Mesendoderm (in vitro differentiated cells): ENCODE measurements at regions not wholly inside any gene's neighbourhood (a gene's known extent, or its start where the extent isn't known, plus 50 kb on each side); places are given as distances from the start of the nearest gene placed in this dataset.
A peak's percentile ranks its signal among the peaks of the same experiment; 100 is the strongest.

ENCODE experiments used
- DNase-seq: peaks from one replicate; pipeline ENCODE4 v3.0.0; 2013
- H2AK5ac ChIP-seq: 2 replicates; pipeline ENCODE4 v1.6.1; 2013; ENCODE audit warnings: low read length, inconsistent platforms
- H2BK120ac ChIP-seq: 2 replicates; pipeline ENCODE4 v1.6.1; 2013; ENCODE audit warnings: low read depth, mild to moderate bottlenecking, low read length, moderate library complexity, mixed read lengths
- H2BK15ac ChIP-seq: replicated peaks from 2 replicates; pipeline ENCODE4 v1.6.1; 2013; ENCODE audit warnings: low read depth, mild to moderate bottlenecking, moderate library complexity
- H2BK5ac ChIP-seq: 2 replicates; pipeline ENCODE4 v1.6.1; 2013; ENCODE audit warnings: low read length, inconsistent platforms
- H3K18ac ChIP-seq: 2 replicates; pipeline ENCODE4 v1.6.1; 2013; ENCODE audit warnings: mild to moderate bottlenecking, low read length, mixed read lengths
- H3K23ac ChIP-seq: one replicate; pipeline ENCODE4 v1.6.1; 2013; ENCODE audit warnings: low read length
- H3K27ac ChIP-seq: 2 replicates; pipeline ENCODE4 v1.5.1; 2013; ENCODE audit warnings: low read depth, mild to moderate bottlenecking, inconsistent platforms, low read length, moderate library complexity
- H3K27me3 ChIP-seq: 2 replicates; pipeline ENCODE4 v1.6.1; 2013; ENCODE audit warnings: low read length, control low read depth, mild to moderate bottlenecking, inconsistent platforms; ENCODE audit not compliant: insufficient read depth, poor library complexity
- H3K36me3 ChIP-seq: 2 replicates; pipeline ENCODE4 v1.6.1; 2013; ENCODE audit warnings: low read length, inconsistent platforms; ENCODE audit not compliant: control insufficient read depth, insufficient read depth
- H3K4ac ChIP-seq: one replicate; pipeline ENCODE4 v1.6.1; 2013; ENCODE audit warnings: low read depth, mild to moderate bottlenecking, low read length, moderate library complexity
- H3K4me1 ChIP-seq: 2 replicates; pipeline ENCODE4 v1.6.1; 2013; ENCODE audit warnings: low read depth, low read length, inconsistent platforms; ENCODE audit not compliant: control insufficient read depth
- H3K4me2 ChIP-seq: 2 replicates; pipeline ENCODE4 v1.6.1; 2013; ENCODE audit warnings: low read length
- H3K4me3 ChIP-seq: 2 replicates; pipeline ENCODE4 v1.5.1; 2013; ENCODE audit warnings: mild to moderate bottlenecking, low read length
- H3K56ac ChIP-seq: one replicate; pipeline ENCODE4 v1.6.1; 2013; ENCODE audit warnings: low read length
- H3K79me1 ChIP-seq: 2 replicates; pipeline ENCODE4 v1.6.1; 2013; ENCODE audit warnings: low read length, inconsistent platforms
- H3K79me2 ChIP-seq: 2 replicates; pipeline ENCODE4 v1.6.1; 2013; ENCODE audit warnings: mild to moderate bottlenecking, low read length; ENCODE audit not compliant: control insufficient read depth, insufficient read depth
- H3K9ac ChIP-seq: 2 replicates; pipeline ENCODE4 v1.6.1; 2013; ENCODE audit warnings: low read length, inconsistent platforms
- H4K5ac ChIP-seq: one replicate; pipeline ENCODE4 v1.6.1; 2013; ENCODE audit warnings: low read length
- H4K8ac ChIP-seq: one replicate; pipeline ENCODE4 v1.6.1; 2013; ENCODE audit warnings: low read depth, mild to moderate bottlenecking, control low read depth, low read length, moderate library complexity
- WGBS: extraction: QIAGEN DNeasy Blood & Tissue Kit; methylation state at CpG from one replicate; pipeline ENCODE4 v1.1.7; 2013; ENCODE audit warnings: low lambda C conversion rate, missing lambda C conversion rate; ENCODE audit not compliant: insufficient coverage; ENCODE audit errors: extremely low coverage; 5-methylcytosine and 5-hydroxymethylcytosine counted together

GRCh38 chr5:52255308-52255707, 532.4 kb upstream of the ITGA1 start:
- Histone ChIP-seq H2AK5ac (no peak overlapping the region), H4K5ac (no peak overlapping the region)
- DNase-seq, result no peak

GRCh38 chr5:52262844-52263243, 524.9 kb upstream of the ITGA1 start:
- WGBS, result no CpG with 5 or more reads among the region's 3 CpGs
- Histone ChIP-seq H3K4me3 (no peak overlapping the region), H3K9ac (no peak overlapping the region), H3K4me2 (no peak overlapping the region), H3K79me2 (no peaks in the 10 kb centered on the region), H3K79me1 (no peaks in the 10 kb centered on the region), H3K18ac (no peak overlapping the region), H3K36me3 (no peaks in the 10 kb centered on the region), H3K4ac (no peak overlapping the region), H2BK15ac (no peak overlapping the region), H3K27me3 (no peaks in the 10 kb centered on the region), H4K5ac (no peak overlapping the region), H3K56ac (no peak overlapping the region), H2BK5ac (no peak overlapping the region), H2AK5ac (no peak overlapping the region), H3K23ac (no peak overlapping the region), H2BK120ac (no peak overlapping the region), H4K8ac (no peak overlapping the region), H3K27ac (no peak overlapping the region), H3K4me1 (no peaks in the 10 kb centered on the region)
- DNase-seq, result no peak

More at GRCh38 chr5:52255308-52255707, 532.4 kb upstream of the ITGA1 start:
- Histone ChIP-seq H3K4me3 (no peak overlapping the region), H3K4me2 (no peak overlapping the region), H3K18ac (no peak overlapping the region), H3K36me3 (no peaks in the 10 kb centered on the region), H2BK15ac (no peak overlapping the region), H3K9ac (no peak overlapping the region), H3K4me1 (no peaks in the 10 kb centered on the region), H3K79me2 (no peaks in the 10 kb centered on the region), H3K56ac (no peak overlapping the region), H3K79me1 (no peaks in the 10 kb centered on the region), H3K23ac (no peak overlapping the region), H2BK5ac (no peak overlapping the region), H2BK120ac (no peak overlapping the region), H3K4ac (no peak overlapping the region), H4K8ac (no peak overlapping the region), H3K27me3 (no peaks in the 10 kb centered on the region), H3K27ac (no peak overlapping the region)
- WGBS, result no CpG with 5 or more reads among the region's 4 CpGs

GRCh38 chr5:52269401-52269800, 518.3 kb upstream of the ITGA1 start:
- Histone ChIP-seq H4K8ac (no peak overlapping the region), H4K5ac (no peak overlapping the region), H3K27me3 (no peaks in the 10 kb centered on the region), H3K4me2 (no peak overlapping the region), H2AK5ac (no peak overlapping the region), H2BK15ac (no peak overlapping the region), H3K36me3 (no peaks in the 10 kb centered on the region), H3K27ac (no peak overlapping the region), H3K79me2 (no peaks in the 10 kb centered on the region), H3K56ac (no peak overlapping the region), H3K4ac (no peak overlapping the region), H3K4me1 (no peaks in the 10 kb centered on the region), H3K18ac (no peak overlapping the region), H3K4me3 (no peak overlapping the region), H2BK5ac (no peak overlapping the region), H3K23ac (no peak overlapping the region), H3K79me1 (no peaks in the 10 kb centered on the region), H3K9ac (no peak overlapping the region), H2BK120ac (no peak overlapping the region)
- WGBS, result no CpG with 5 or more reads among the region's 1 CpG
- DNase-seq, result no peak

GRCh38 chr5:52269859-52270258, 517.9 kb upstream of the ITGA1 start:
- H3K27me3 ChIP-seq, result no peaks in the 10 kb centered on the region

GRCh38 chr5:52275639-52276038, 512.1 kb upstream of the ITGA1 start:
- H2BK5ac ChIP-seq, result no peak overlapping the region
- no peak overlapping the region for H4K5ac ChIP-seq

More at GRCh38 chr5:52269859-52270258, 517.9 kb upstream of the ITGA1 start:
- Histone ChIP-seq H2BK15ac (no peak overlapping the region), H2AK5ac (no peak overlapping the region), H3K23ac (no peak overlapping the region), H2BK120ac (no peak overlapping the region), H3K18ac (no peak overlapping the region), H3K79me1 (no peaks in the 10 kb centered on the region), H3K4ac (no peak overlapping the region), H3K9ac (no peak overlapping the region), H3K27ac (no peak overlapping the region), H4K8ac (no peak overlapping the region), H2BK5ac (no peak overlapping the region), H3K4me1 (no peaks in the 10 kb centered on the region), H3K79me2 (no peaks in the 10 kb centered on the region), H4K5ac (no peak overlapping the region), H3K4me3 (no peak overlapping the region), H3K36me3 (no peaks in the 10 kb centered on the region), H3K56ac (no peak overlapping the region), H3K4me2 (no peak overlapping the region)
- DNase-seq, result peak; percentile 4
- WGBS, result no CpG with 5 or more reads among the region's 4 CpGs

GRCh38 chr5:52277101-52277500, 510.6 kb upstream of the ITGA1 start:
- no peak overlapping the region for H3K4ac ChIP-seq
- H3K18ac ChIP-seq, result no peak overlapping the region
- H2BK5ac ChIP-seq, result no peak overlapping the region
- peak; percentile 70 for DNase-seq
- no peak overlapping the region for H4K8ac ChIP-seq
- H2BK120ac ChIP-seq, result no peak overlapping the region
- no peak overlapping the region for H3K4me3 ChIP-seq
- H4K5ac ChIP-seq, result no peak overlapping the region
- no peak overlapping the region for H2BK15ac ChIP-seq
- no peaks in the 10 kb centered on the region for H3K79me2 ChIP-seq
- H3K79me1 ChIP-seq, result no peaks in the 10 kb centered on the region
- H3K36me3 ChIP-seq, result no peaks in the 10 kb centered on the region
- no peak overlapping the region for H3K4me2 ChIP-seq
- no peak overlapping the region for H2AK5ac ChIP-seq
- H3K4me1 ChIP-seq, result no peaks in the 10 kb centered on the region
- no peak overlapping the region for H3K27ac ChIP-seq
- H3K56ac ChIP-seq, result no peak overlapping the region
- WGBS, result no CpG with 5 or more reads among the region's 2 CpGs
- no peak overlapping the region for H3K9ac ChIP-seq
- no peaks in the 10 kb centered on the region for H3K27me3 ChIP-seq
- no peak overlapping the region for H3K23ac ChIP-seq

More at GRCh38 chr5:52275639-52276038, 512.1 kb upstream of the ITGA1 start:
- Histone ChIP-seq H2AK5ac (no peak overlapping the region), H3K23ac (no peak overlapping the region), H3K18ac (no peak overlapping the region), H3K4me3 (no peak overlapping the region), H3K79me2 (no peaks in the 10 kb centered on the region), H3K27ac (no peak overlapping the region), H3K36me3 (no peaks in the 10 kb centered on the region), H3K4ac (no peak overlapping the region), H2BK120ac (no peak overlapping the region), H3K4me2 (no peak overlapping the region), H3K56ac (no peak overlapping the region), H3K4me1 (no peaks in the 10 kb centered on the region), H2BK15ac (no peak overlapping the region), H3K27me3 (no peaks in the 10 kb centered on the region), H3K79me1 (no peaks in the 10 kb centered on the region), H3K9ac (no peak overlapping the region), H4K8ac (no peak overlapping the region)
- DNase-seq, result no peak
